Liver (tissue), 8 donors: ENCODE measurements at regions not wholly inside any gene's neighbourhood (a gene's known extent, or its start where the extent isn't known, plus 50 kb on each side); places are given as distances from the start of the nearest gene placed in this dataset.

Experiments used
- DNase-seq: peaks from one replicate; pipeline ENCODE4 v3.0.0-alpha.2; 2017; ENCODE audit warnings: low spot score
- H3K27ac ChIP-seq, 2 donors: one replicate each; pipeline ENCODE4 v1.7.0; 2013; ENCODE audit warnings: inconsistent platforms in 2 of 2, low read length in 2 of 2, control low read depth in 1 of 2, low read depth in 1 of 2, mild to moderate bottlenecking in 1 of 2
- H3K27me3 ChIP-seq, 4 donors: one replicate each; pipeline versions ENCODE4 v1.6.1 to v1.7.0; 2013; ENCODE audit warnings: low read length in 3 of 4, inconsistent platforms in 1 of 4, mild to moderate bottlenecking in 1 of 4, moderate library complexity in 1 of 4; ENCODE audit not compliant: control insufficient read depth in 4 of 4, insufficient read depth in 4 of 4
- H3K36me3 ChIP-seq, 4 donors: one replicate each; pipeline versions ENCODE4 v1.6.1 to v1.7.0; 2013; ENCODE audit warnings: low read length in 3 of 4, mild to moderate bottlenecking in 3 of 4, low read depth in 1 of 4, moderate library complexity in 1 of 4; ENCODE audit not compliant: control insufficient read depth in 4 of 4, insufficient read depth in 3 of 4
- H3K4me1 ChIP-seq, 4 donors: one replicate each; pipeline versions ENCODE4 v1.6.1 to v1.7.0; 2013; ENCODE audit warnings: low read length in 3 of 4, mild to moderate bottlenecking in 3 of 4, moderate library complexity in 1 of 4; ENCODE audit not compliant: control insufficient read depth in 4 of 4, insufficient read depth in 4 of 4
- H3K4me3 ChIP-seq, 3 donors: one replicate each; pipeline versions ENCODE4 v1.6.1 to v1.7.0; 2013; ENCODE audit warnings: low read length in 3 of 3, control low read depth in 1 of 3, low read depth in 1 of 3, mild to moderate bottlenecking in 1 of 3
- H3K9ac ChIP-seq, 2 donors: one replicate each; pipeline ENCODE4 v1.7.0; 2013; ENCODE audit warnings: low read length in 2 of 2, mild to moderate bottlenecking in 2 of 2, moderate library complexity in 2 of 2, control low read depth in 1 of 2, low read depth in 1 of 2
- H3K9me3 ChIP-seq, 4 donors: one replicate each; pipeline versions ENCODE4 v1.6.1 to v1.7.0; 2013; ENCODE audit warnings: low read length in 3 of 4; ENCODE audit not compliant: control insufficient read depth in 4 of 4
- ATF3 ChIP-seq: IDR thresholded peaks from 2 replicates; pipeline ENCODE4 v1.6.1; 2016; ENCODE audit warnings: antibody characterized with exemption
- CTCF ChIP-seq: fragments of 150-350 bp; IDR thresholded peaks from 2 replicates; pipeline ENCODE4 v1.5.1; 2017; ENCODE audit warnings: improper control_type of control experiment, low read depth, low read length; ENCODE audit not compliant: missing input control
- EGR1 ChIP-seq, 2 donors: IDR thresholded peaks; 2 replicates each; pipeline ENCODE4 v1.6.1; 2016 to 2018; ENCODE audit warnings: antibody characterized with exemption in 2 of 2, low read depth in 2 of 2
- FOXA1 ChIP-seq: IDR thresholded peaks from 2 replicates; pipeline ENCODE4 v1.6.1; 2016; ENCODE audit warnings: antibody characterized with exemption
- FOXA2 ChIP-seq: IDR thresholded peaks from 2 replicates; pipeline ENCODE4 v1.6.1; 2016; ENCODE audit warnings: antibody characterized with exemption
- GABPA ChIP-seq, 2 donors: IDR thresholded peaks in 1 of 2; conservative IDR thresholded peaks in 1 of 2; 2 replicates each; pipeline ENCODE4 v1.6.1; 2016; ENCODE audit warnings: antibody characterized with exemption in 2 of 2, mild to moderate bottlenecking in 1 of 2, moderate library complexity in 1 of 2
- HNF4A ChIP-seq, 2 donors: conservative IDR thresholded peaks; 2 replicates each; pipeline ENCODE4 v1.6.1; 2016; ENCODE audit warnings: antibody characterized with exemption in 2 of 2, mild to moderate bottlenecking in 2 of 2
- HNF4G ChIP-seq: IDR thresholded peaks from 2 replicates; pipeline ENCODE4 v1.6.1; 2016; ENCODE audit warnings: antibody characterized with exemption
- JUND ChIP-seq, 2 donors: IDR thresholded peaks; 2 replicates each; pipeline ENCODE4 v1.6.1; 2016; ENCODE audit warnings: antibody characterized with exemption in 2 of 2
- MAX ChIP-seq: IDR thresholded peaks from 2 replicates; pipeline ENCODE4 v1.6.1; 2016; ENCODE audit warnings: antibody characterized with exemption
- RAD21 ChIP-seq, 2 donors: IDR thresholded peaks; 2 replicates each; pipeline ENCODE4 v1.6.1; 2016; ENCODE audit warnings: antibody characterized with exemption in 2 of 2, mild to moderate bottlenecking in 2 of 2
- REST ChIP-seq: IDR thresholded peaks from 2 replicates; pipeline ENCODE4 v1.6.1; 2016; ENCODE audit warnings: antibody characterized with exemption, mild to moderate bottlenecking
- RXRA ChIP-seq, 2 donors: IDR thresholded peaks; 2 replicates each; pipeline ENCODE4 v1.6.1; 2017 to 2018; ENCODE audit warnings: antibody characterized with exemption in 2 of 2, mild to moderate bottlenecking in 1 of 2
- SP1 ChIP-seq: IDR thresholded peaks from 2 replicates; pipeline ENCODE4 v1.6.1; 2018; ENCODE audit warnings: antibody characterized with exemption, mild to moderate bottlenecking
- TAF1 ChIP-seq: conservative IDR thresholded peaks from 2 replicates; pipeline ENCODE4 v1.6.1; 2016; ENCODE audit warnings: antibody characterized with exemption, mild to moderate bottlenecking
- YY1 ChIP-seq: IDR thresholded peaks from 2 replicates; pipeline ENCODE4 v1.6.1; 2016; ENCODE audit warnings: antibody characterized with exemption, mild to moderate bottlenecking
- ZBTB33 ChIP-seq: IDR thresholded peaks from 2 replicates; pipeline ENCODE4 v1.6.1; 2016; ENCODE audit warnings: antibody characterized with exemption
- WGBS: extraction: QIAGEN DNeasy Blood & Tissue Kit; methylation state at CpG from one replicate; pipeline ENCODE4 v1.1.7; 2013; 5-methylcytosine and 5-hydroxymethylcytosine counted together
- donor health status: healthy.
- donor health status: healthy.
- donor health status: healthy.
- donor health status: healthy.
- donor health status: healthy.

GRCh38 chr10:3432081-3432825 is 259.7 kb upstream of the PITRM1 start (continued):
- TF ChIP-seq CTCF: no peak
- no peak for TF ChIP-seq MAX
- TF ChIP-seq ZBTB33: no peak
- no peak for TF ChIP-seq GABPA (IDR thresholded peaks at IDR 0.05 in 1 of 2, conservative IDR thresholded peaks at IDR 0.05 in 1 of 2)

- WGBS: 86% methylated on average over 1 of the region's 1 CpG
- Histone ChIP-seq H3K4me3 (no peak overlapping the region), H3K27ac (no peak overlapping the region), H3K9ac (no peak overlapping the region), H3K4me1 (peaks cover 0 to 2% (median 0%) of the 10 kb centered on the region in 4 donors), H3K27me3 (no peaks in the 10 kb centered on the region), H3K9me3 (no peaks in the 10 kb centered on the region), H3K36me3 (no peaks in the 10 kb centered on the region)
- no peak for DNase-seq
- TF ChIP-seq FOXA1 (no peak), HNF4A (conservative IDR thresholded peaks at IDR 0.05) (no peak), ZBTB33 (no peak), YY1 (no peak), RAD21 (IDR thresholded peaks at IDR 0.05) (no peak), GABPA (IDR thresholded peaks at IDR 0.05 in 1 of 2, conservative IDR thresholded peaks at IDR 0.05 in 1 of 2) (no peak), REST (no peak), RXRA (IDR thresholded peaks at IDR 0.05) (no peak), MAX (no peak), HNF4G (no peak), JUND (IDR thresholded peaks at IDR 0.05) (no peak), ATF3 (no peak), TAF1 (no peak), CTCF (no peak), SP1 (no peak), EGR1 (IDR thresholded peaks at IDR 0.05; ENCODE audit: low read depth in 2 of 2) (no peak), FOXA2 (no peak)
Observed at GRCh38 chr10:3430501-3430900, 257.9 kb upstream of the PITRM1 start.
